ENCODE measurements at regions not wholly inside any gene's neighbourhood (a gene's known extent, or its start where the extent isn't known, plus 50 kb on each side); places are given as distances from the start of the nearest gene placed in this dataset.

GRCh38 chr2:217367464-217367863 lies 507.6 kb upstream of the TNP1 start:
- no CpG with 5 or more reads among the region's 4 CpGs for WGBS (ENCODE audit: insufficient coverage)
- no peak for DNase-seq
- Histone ChIP-seq H3K27me3 (replicated peaks in 1 of 2; ENCODE audit: control insufficient read depth in 2 of 2, extremely low read depth in 1 of 2, insufficient read depth in 2 of 2, low read length in 1 of 2) (no peaks in the 10 kb centered on the region), H3K4me3 (ENCODE audit: control insufficient read depth in 1 of 2, extremely low read depth in 1 of 2, low read length in 1 of 2) (no peak overlapping the region), H3K27ac (ENCODE audit: low read length) (no peak overlapping the region), H3K4me1 (ENCODE audit: control insufficient read depth in 1 of 2, extremely low read depth in 1 of 2, insufficient read depth in 2 of 2, low read length in 2 of 2) (no peaks in the 10 kb centered on the region), H3K36me3 (ENCODE audit: control insufficient read depth in 2 of 2, extremely low read depth in 1 of 2, insufficient read depth in 1 of 2, low read length in 1 of 2) (no peaks in the 10 kb centered on the region), H3K9me3 (no peaks in the 10 kb centered on the region)
- ChIA-PET POLR2A (no interaction called here), CTCF (no interaction called here)
- no peaks in the 10 kb centered on the region for H3K9me3 Mint-ChIP-seq
- H3K36me3 Mint-ChIP-seq: no peaks in the 10 kb centered on the region
- H3K27me3 Mint-ChIP-seq: no peaks in the 10 kb centered on the region
- H3K4me1 Mint-ChIP-seq: no peaks in the 10 kb centered on the region
- no peak overlapping the region for H3K4me3 Mint-ChIP-seq
- ATAC-seq (replicated peaks in 1 of 4): no peak
- no peak overlapping the region for H3K27ac Mint-ChIP-seq

GRCh38 chr2:217366966-217367365 lies 507.1 kb upstream of the TNP1 start:
- H3K9me3 Mint-ChIP-seq: no peaks in the 10 kb centered on the region
- ATAC-seq (replicated peaks in 1 of 4) (no peak), DNase-seq (no peak)
- H3K36me3 Mint-ChIP-seq: no peaks in the 10 kb centered on the region
- ChIA-PET CTCF (interaction anchor here in 1 of 2 donors (0.5 kb wide), 1 partner anchor 30 kb away, joined by 8 read pairs; no protein-coding TSS in a partner anchor), POLR2A (no interaction called here)
- no peaks in the 10 kb centered on the region for H3K4me1 Mint-ChIP-seq
- WGBS (ENCODE audit: insufficient coverage): 100% methylated on average over 1 of the region's 4 CpGs
- H3K27ac Mint-ChIP-seq: no peak overlapping the region
- Histone ChIP-seq H3K4me3 (ENCODE audit: control insufficient read depth in 1 of 2, extremely low read depth in 1 of 2, low read length in 1 of 2) (no peak overlapping the region), H3K27ac (ENCODE audit: low read length) (no peak overlapping the region), H3K9me3 (no peaks in the 10 kb centered on the region), H3K4me1 (ENCODE audit: control insufficient read depth in 1 of 2, extremely low read depth in 1 of 2, insufficient read depth in 2 of 2, low read length in 2 of 2) (no peaks in the 10 kb centered on the region), H3K36me3 (ENCODE audit: control insufficient read depth in 2 of 2, extremely low read depth in 1 of 2, insufficient read depth in 1 of 2, low read length in 1 of 2) (no peaks in the 10 kb centered on the region), H3K27me3 (replicated peaks in 1 of 2; ENCODE audit: control insufficient read depth in 2 of 2, extremely low read depth in 1 of 2, insufficient read depth in 2 of 2, low read length in 1 of 2) (no peaks in the 10 kb centered on the region)
- no peak overlapping the region for H3K4me3 Mint-ChIP-seq
- H3K27me3 Mint-ChIP-seq: no peaks in the 10 kb centered on the region

- H3K36me3 ChIP-seq (ENCODE audit: control insufficient read depth in 2 of 2, extremely low read depth in 1 of 2, insufficient read depth in 1 of 2, low read length in 1 of 2): no peaks in the 10 kb centered on the region
- H3K36me3 Mint-ChIP-seq: no peaks in the 10 kb centered on the region
- DNase-seq (no peak), ATAC-seq (replicated peaks in 1 of 4) (no peak)
- no peak overlapping the region for H3K4me3 Mint-ChIP-seq
- no peaks in the 10 kb centered on the region for H3K4me1 Mint-ChIP-seq
- CTCF ChIA-PET: interaction anchor here in 1 of 2 donors (0.5 kb wide), 1 partner anchor 29 kb away, joined by 8 read pairs; no protein-coding TSS in a partner anchor
- H3K4me3 ChIP-seq (ENCODE audit: control insufficient read depth in 1 of 2, extremely low read depth in 1 of 2, low read length in 1 of 2): no peak overlapping the region
- H3K27me3 Mint-ChIP-seq: no peaks in the 10 kb centered on the region
- no peak overlapping the region for H3K27ac Mint-ChIP-seq
- no peaks in the 10 kb centered on the region for H3K9me3 ChIP-seq
- no peak overlapping the region for H3K27ac ChIP-seq (ENCODE audit: low read length)
- WGBS (ENCODE audit: insufficient coverage): 100% methylated on average over 1 of the region's 4 CpGs
- H3K9me3 Mint-ChIP-seq: no peaks in the 10 kb centered on the region
- no peaks in the 10 kb centered on the region for H3K4me1 ChIP-seq (ENCODE audit: control insufficient read depth in 1 of 2, extremely low read depth in 1 of 2, insufficient read depth in 2 of 2, low read length in 2 of 2)
- no peaks in the 10 kb centered on the region for H3K27me3 ChIP-seq (replicated peaks in 1 of 2; ENCODE audit: control insufficient read depth in 2 of 2, extremely low read depth in 1 of 2, insufficient read depth in 2 of 2, low read length in 1 of 2)
- POLR2A ChIA-PET: no interaction called here
These were observed 506.5 kb upstream of the TNP1 start for GRCh38 chr2:217366266-217366895.

GRCh38 chr2:217365656-217366055 lies 505.8 kb upstream of the TNP1 start:
- H3K9me3 Mint-ChIP-seq: no peaks in the 10 kb centered on the region
- CTCF ChIA-PET: no interaction called here
- H3K27ac Mint-ChIP-seq: no peak overlapping the region
- Histone ChIP-seq H3K4me1 (ENCODE audit: control insufficient read depth in 1 of 2, extremely low read depth in 1 of 2, insufficient read depth in 2 of 2, low read length in 2 of 2) (no peaks in the 10 kb centered on the region), H3K4me3 (ENCODE audit: control insufficient read depth in 1 of 2, extremely low read depth in 1 of 2, low read length in 1 of 2) (no peak overlapping the region), H3K9me3 (no peaks in the 10 kb centered on the region), H3K27ac (ENCODE audit: low read length) (no peak overlapping the region), H3K27me3 (replicated peaks in 1 of 2; ENCODE audit: control insufficient read depth in 2 of 2, extremely low read depth in 1 of 2, insufficient read depth in 2 of 2, low read length in 1 of 2) (no peaks in the 10 kb centered on the region), H3K36me3 (ENCODE audit: control insufficient read depth in 2 of 2, extremely low read depth in 1 of 2, insufficient read depth in 1 of 2, low read length in 1 of 2) (no peaks in the 10 kb centered on the region)
- no peaks in the 10 kb centered on the region for H3K36me3 Mint-ChIP-seq
- ATAC-seq (replicated peaks in 1 of 4) (no peak), DNase-seq (no peak)
- POLR2A ChIA-PET: no interaction called here
- H3K4me1 Mint-ChIP-seq: no peaks in the 10 kb centered on the region
- no peak overlapping the region for H3K4me3 Mint-ChIP-seq
- WGBS (ENCODE audit: insufficient coverage): 70% methylated on average over 2 of the region's 3 CpGs
- no peaks in the 10 kb centered on the region for H3K27me3 Mint-ChIP-seq

- Mint-ChIP-seq H3K4me1 (no peaks in the 10 kb centered on the region), H3K4me3 (no peak overlapping the region), H3K27ac (no peak overlapping the region), H3K27me3 (no peaks in the 10 kb centered on the region), H3K36me3 (no peaks in the 10 kb centered on the region), H3K9me3 (no peaks in the 10 kb centered on the region)
- H3K27ac ChIP-seq (ENCODE audit: low read length): no peak overlapping the region
- DNase-seq: no peak
- no peak for ATAC-seq (replicated peaks in 1 of 4)
- no peak overlapping the region for H3K4me3 ChIP-seq (ENCODE audit: control insufficient read depth in 1 of 2, extremely low read depth in 1 of 2, low read length in 1 of 2)
- H3K4me1 ChIP-seq (ENCODE audit: control insufficient read depth in 1 of 2, extremely low read depth in 1 of 2, insufficient read depth in 2 of 2, low read length in 2 of 2): no peaks in the 10 kb centered on the region
- H3K36me3 ChIP-seq (ENCODE audit: control insufficient read depth in 2 of 2, extremely low read depth in 1 of 2, insufficient read depth in 1 of 2, low read length in 1 of 2): no peaks in the 10 kb centered on the region
- ChIA-PET POLR2A (interaction anchor here in 1 of 2 donors (0.6 kb wide), 1 partner anchor 65 kb away, joined by 3 read pairs; no protein-coding TSS in a partner anchor), CTCF (no interaction called here)
- H3K27me3 ChIP-seq (replicated peaks in 1 of 2; ENCODE audit: control insufficient read depth in 2 of 2, extremely low read depth in 1 of 2, insufficient read depth in 2 of 2, low read length in 1 of 2): no peaks in the 10 kb centered on the region
- H3K9me3 ChIP-seq: no peaks in the 10 kb centered on the region
These were observed 504.4 kb upstream of the TNP1 start for GRCh38 chr2:217364224-217364623.

GRCh38 chr2:217363470-217363869 lies 503.6 kb upstream of the TNP1 start:
- Mint-ChIP-seq H3K27me3 (no peaks in the 10 kb centered on the region), H3K36me3 (no peaks in the 10 kb centered on the region), H3K9me3 (no peaks in the 10 kb centered on the region), H3K4me3 (no peak overlapping the region), H3K4me1 (no peaks in the 10 kb centered on the region), H3K27ac (no peak overlapping the region)
- Histone ChIP-seq H3K4me1 (ENCODE audit: control insufficient read depth in 1 of 2, extremely low read depth in 1 of 2, insufficient read depth in 2 of 2, low read length in 2 of 2) (no peaks in the 10 kb centered on the region), H3K27ac (ENCODE audit: low read length) (no peak overlapping the region), H3K36me3 (ENCODE audit: control insufficient read depth in 2 of 2, extremely low read depth in 1 of 2, insufficient read depth in 1 of 2, low read length in 1 of 2) (no peaks in the 10 kb centered on the region), H3K9me3 (no peaks in the 10 kb centered on the region), H3K27me3 (replicated peaks in 1 of 2; ENCODE audit: control insufficient read depth in 2 of 2, extremely low read depth in 1 of 2, insufficient read depth in 2 of 2, low read length in 1 of 2) (no peaks in the 10 kb centered on the region), H3K4me3 (ENCODE audit: control insufficient read depth in 1 of 2, extremely low read depth in 1 of 2, low read length in 1 of 2) (no peak overlapping the region)
- DNase-seq (no peak), ATAC-seq (replicated peaks in 1 of 4) (no peak)
- ChIA-PET CTCF (no interaction called here), POLR2A (no interaction called here)
- 86% methylated on average over 1 of the region's 3 CpGs for WGBS (ENCODE audit: insufficient coverage)

GRCh38 chr2:217362710-217363109 lies 502.8 kb upstream of the TNP1 start:
- Mint-ChIP-seq H3K4me3 (no peak overlapping the region), H3K27me3 (no peaks in the 10 kb centered on the region), H3K9me3 (no peaks in the 10 kb centered on the region), H3K36me3 (no peaks in the 10 kb centered on the region), H3K27ac (no peak overlapping the region), H3K4me1 (no peaks in the 10 kb centered on the region)
- Histone ChIP-seq H3K27me3 (replicated peaks in 1 of 2; ENCODE audit: control insufficient read depth in 2 of 2, extremely low read depth in 1 of 2, insufficient read depth in 2 of 2, low read length in 1 of 2) (no peaks in the 10 kb centered on the region), H3K4me3 (ENCODE audit: control insufficient read depth in 1 of 2, extremely low read depth in 1 of 2, low read length in 1 of 2) (no peak overlapping the region), H3K9me3 (no peaks in the 10 kb centered on the region), H3K27ac (ENCODE audit: low read length) (no peak overlapping the region), H3K36me3 (ENCODE audit: control insufficient read depth in 2 of 2, extremely low read depth in 1 of 2, insufficient read depth in 1 of 2, low read length in 1 of 2) (no peaks in the 10 kb centered on the region), H3K4me1 (ENCODE audit: control insufficient read depth in 1 of 2, extremely low read depth in 1 of 2, insufficient read depth in 2 of 2, low read length in 2 of 2) (no peaks in the 10 kb centered on the region)
- POLR2A ChIA-PET: no interaction called here
- WGBS (ENCODE audit: insufficient coverage): 95% methylated on average over 4 of the region's 5 CpGs
- ATAC-seq (replicated peaks in 1 of 4): no peak
- no peak for DNase-seq
- CTCF ChIA-PET: no interaction called here
